Heart left ventricle (tissue), 13 donors: ENCODE measurements at regions not wholly inside any gene's neighbourhood (a gene's known extent, or its start where the extent isn't known, plus 50 kb on each side); places are given as distances from the start of the nearest gene placed in this dataset.

Experiments used
- CTCF ChIP-seq, 12 donors: fragments of 200-600 bp; sonication (generic) in 4 of 12; IDR thresholded peaks; one replicate each; pipeline versions ENCODE4 v1.5.0 to v1.8.0; 2018 to 2022; ENCODE audit warnings: antibody characterized with exemption in 12 of 12, mild to moderate bottlenecking in 5 of 12
- POLR2A ChIP-seq, 2 donors: fragments of 450-650 bp; IDR thresholded peaks; one replicate each; pipeline ENCODE4 v1.6.1; 2017; ENCODE audit warnings: antibody characterized with exemption in 2 of 2, mild to moderate bottlenecking in 2 of 2, moderate library complexity in 2 of 2
- donor health status: ischemic (EF 13 %, LVEDD 7.1; RV severe dilation, severe dysfunction).
- donor health status: DM: no; HTN: yes; CAD: no.
- donor health status: DM: no; HTN: no; CAD: no.
- donor health status: ischemic (EF 25% LVEDD 6.9; RV normal size, moderate dysfunction).
- donor health status: ischemic (EF 25% LVEDD 5.7; RV mildly dilated, moderate dysfunction).
- donor health status: ischemic (EF 35%, LVEDD 5.7; RV mildly dilated, moderate dysfunction).
- donor health status: nonischemic (EF 11% LVEDD 7.7; RV severe dilation, severe dysfunction).
- donor health status: DM: yes; HTN: yes; CAD: no.
- donor health status: PGD.
- donor health status: ischemic (EF 29% LVEDD 5.4; RV normal size, mild dysfunction).
- donor health status: nonischemic (EF 23%, LVEDD 6.1; RV moderate dilation, normal function).

GRCh38 chr1:90175490-90176167, 180.7 kb downstream of the ZNF326 start:
- TF ChIP-seq CTCF (IDR thresholded peaks at IDR 0.05): no peak
- TF ChIP-seq POLR2A (IDR thresholded peaks at IDR 0.05): no peak
